Activated CD4-positive, CD25-positive, alpha-beta regulatory T cell treated with anti-CD3 and anti-CD28 coated beads, Interleukin-2, amount 50 U/mL, for 24 hours (primary cell): ENCODE measurements at regions not wholly inside any gene's neighbourhood (a gene's known extent, or its start where the extent isn't known, plus 50 kb on each side); places are given as distances from the start of the nearest gene placed in this dataset.

Source experiments
- ATAC-seq, 2 donors: fragments of 150-1000 bp; cut with Tn5 transposase; one replicate each; pipeline ENCODE4 v1.10.0; 2021; ENCODE audit warnings: mild to moderate bottlenecking in 1 of 2, moderate library complexity in 1 of 2

DNA sequence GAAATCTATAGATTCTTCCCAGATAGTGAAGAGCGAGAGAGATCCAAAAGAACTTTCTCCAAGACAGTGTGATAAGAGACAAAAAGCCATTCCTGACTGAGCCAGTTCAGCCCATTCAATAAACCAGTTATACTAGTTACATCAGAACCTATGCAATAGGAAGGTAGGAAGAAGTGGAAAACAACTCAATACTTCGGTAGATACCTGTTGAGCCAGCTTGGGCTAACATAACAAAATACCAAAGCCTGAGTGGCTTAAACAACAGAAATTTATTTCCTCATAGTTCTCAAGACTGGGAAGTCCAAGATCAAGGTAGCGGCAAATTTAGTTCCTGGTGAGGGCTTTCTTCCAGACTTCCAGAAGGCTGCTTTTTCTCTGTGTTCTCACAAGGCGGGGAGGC is 214.5 kb upstream of the GRAMD2B start:
- no peak for ATAC-seq

GRCh38 chr5:126210955-126211354 is 212.3 kb upstream of the GRAMD2B start:
- no peak for ATAC-seq

GRCh38 chr5:126219616-126220015 is 203.6 kb upstream of the GRAMD2B start:
- ATAC-seq = no peak

DNA sequence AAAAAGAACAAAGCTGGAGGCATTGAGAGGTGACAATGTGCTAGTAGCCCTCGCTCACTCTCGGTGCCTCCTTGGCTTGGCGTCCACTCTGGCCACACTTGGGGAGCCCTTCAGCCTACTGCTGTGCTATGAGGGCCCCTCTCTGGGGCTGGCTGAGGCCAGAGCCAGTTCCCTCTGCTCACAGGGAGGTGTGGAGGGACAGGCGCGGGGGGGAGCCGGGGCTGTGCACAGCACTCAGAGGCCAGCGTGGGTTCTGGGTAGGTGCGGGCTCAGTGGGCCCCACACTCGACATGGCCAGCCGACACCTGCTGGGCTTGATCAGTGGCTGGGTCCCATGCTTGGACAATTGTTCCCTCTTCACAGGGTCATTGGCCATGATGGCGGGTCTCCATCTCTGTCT is 202.5 kb upstream of the GRAMD2B start:
- no peak for ATAC-seq

- no peak for ATAC-seq
Measured at GRCh38 chr5:126228934-126229333, 194.3 kb upstream of the GRAMD2B start.

- ATAC-seq = no peak
Measured at GRCh38 chr5:126233256-126233655, 190.0 kb upstream of the GRAMD2B start.

GRCh38 chr5:126234563-126235195 is 188.5 kb upstream of the GRAMD2B start:
- no peak for ATAC-seq

- no peak for ATAC-seq
Measured at GRCh38 chr5:126235628-126236027, 187.6 kb upstream of the GRAMD2B start.

- no peak for ATAC-seq
Measured at GRCh38 chr5:126236994-126237393, 186.2 kb upstream of the GRAMD2B start.

DNA sequence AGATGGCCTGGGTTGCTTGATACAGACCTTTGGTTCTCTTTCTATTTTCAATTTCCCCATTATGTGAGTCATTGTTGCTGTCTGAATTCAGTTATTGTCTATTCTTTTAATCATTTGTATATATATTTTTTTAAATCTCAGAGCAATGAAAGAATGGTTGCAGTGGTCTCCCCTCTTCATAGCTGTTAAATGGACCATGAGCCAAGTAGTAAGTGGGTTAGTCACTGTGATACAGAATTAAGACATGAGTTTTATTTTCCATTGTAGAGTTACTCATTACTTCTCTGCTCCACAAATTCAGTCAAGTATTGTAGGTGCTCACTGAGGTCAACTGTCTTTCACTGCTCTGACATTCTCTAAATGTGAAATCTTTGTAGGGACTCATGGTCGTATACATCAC is 174.6 kb upstream of the GRAMD2B start:
- ATAC-seq = no peak

GRCh38 chr5:126251024-126251423 is 172.2 kb upstream of the GRAMD2B start:
- ATAC-seq = no peak

GRCh38 chr5:126253406-126253805 is 169.8 kb upstream of the GRAMD2B start:
- no peak for ATAC-seq

GRCh38 chr5:126263591-126264184 is 159.5 kb upstream of the GRAMD2B start:
- ATAC-seq = no peak

DNA sequence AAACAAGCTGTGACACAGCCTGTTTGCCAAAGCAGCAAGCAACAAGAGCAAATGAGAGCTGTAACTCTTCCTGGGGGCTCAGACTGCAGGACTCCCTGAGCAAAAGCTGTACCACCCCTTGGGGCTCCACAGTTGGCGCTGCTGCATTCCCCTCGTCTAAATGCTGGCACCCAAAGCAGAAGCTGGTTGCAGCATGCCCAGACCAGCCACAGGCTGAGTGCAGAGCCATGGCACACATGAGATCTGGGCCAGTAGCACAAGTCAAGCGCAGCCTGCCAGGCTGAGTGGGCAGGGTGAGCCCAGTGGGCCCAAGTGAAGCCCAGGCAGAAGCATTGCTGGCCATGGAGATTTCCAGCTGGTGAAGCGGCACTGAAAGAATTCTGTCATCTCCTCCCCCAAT is 157.3 kb upstream of the GRAMD2B start:
- no peak for ATAC-seq

- no peak for ATAC-seq
Measured at GRCh38 chr5:126267438-126267837, 155.8 kb upstream of the GRAMD2B start.

- no peak for ATAC-seq
Measured at GRCh38 chr5:126268697-126269315, 154.4 kb upstream of the GRAMD2B start.

GRCh38 chr5:126269511-126269910 is 153.7 kb upstream of the GRAMD2B start:
- ATAC-seq = no peak

DNA sequence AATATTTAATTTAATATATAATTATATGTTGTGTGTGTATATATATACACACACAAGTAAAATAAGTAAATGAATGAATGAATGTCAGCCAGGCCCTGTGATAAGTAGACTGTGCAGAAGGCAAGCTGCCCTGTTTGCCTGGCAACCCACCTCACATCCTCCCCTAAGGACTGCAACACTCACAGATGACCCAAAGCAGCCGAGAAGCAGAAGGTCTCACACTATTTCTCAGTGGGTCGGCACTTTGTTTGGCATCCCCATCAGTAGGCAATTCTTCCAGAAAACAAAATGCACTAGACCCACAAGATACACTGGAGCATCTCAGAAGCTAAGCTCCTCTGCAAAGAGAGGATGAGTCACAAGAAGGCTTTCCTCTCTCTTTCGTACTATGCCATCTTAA is 152.1 kb upstream of the GRAMD2B start:
- no peak for ATAC-seq

- no peak for ATAC-seq
Measured at GRCh38 chr5:126274076-126274762, 149.0 kb upstream of the GRAMD2B start.

GRCh38 chr5:126274763-126275125 is 148.5 kb upstream of the GRAMD2B start:
- no peak for ATAC-seq

DNA sequence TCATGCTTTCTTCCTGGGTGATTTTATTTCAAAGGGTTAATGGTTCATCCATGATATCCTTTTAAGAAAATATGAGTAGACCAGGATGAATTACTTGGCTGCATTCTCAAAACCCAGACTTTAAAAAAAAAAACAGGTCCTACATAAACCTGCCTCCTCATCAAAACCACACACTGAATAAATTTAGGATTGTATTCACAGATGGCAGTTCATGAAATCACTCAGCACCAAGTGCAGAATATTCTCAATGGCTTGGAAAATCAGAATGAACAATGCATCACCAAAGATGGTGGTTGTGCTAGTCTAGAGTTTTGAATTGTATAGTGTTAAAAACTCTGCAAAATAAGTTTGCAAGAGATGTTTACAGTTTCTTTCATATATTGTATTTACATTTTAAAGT is 145.4 kb upstream of the GRAMD2B start:
- no peak for ATAC-seq

GRCh38 chr5:126280343-126280742 is 142.9 kb upstream of the GRAMD2B start:
- ATAC-seq = no peak

DNA sequence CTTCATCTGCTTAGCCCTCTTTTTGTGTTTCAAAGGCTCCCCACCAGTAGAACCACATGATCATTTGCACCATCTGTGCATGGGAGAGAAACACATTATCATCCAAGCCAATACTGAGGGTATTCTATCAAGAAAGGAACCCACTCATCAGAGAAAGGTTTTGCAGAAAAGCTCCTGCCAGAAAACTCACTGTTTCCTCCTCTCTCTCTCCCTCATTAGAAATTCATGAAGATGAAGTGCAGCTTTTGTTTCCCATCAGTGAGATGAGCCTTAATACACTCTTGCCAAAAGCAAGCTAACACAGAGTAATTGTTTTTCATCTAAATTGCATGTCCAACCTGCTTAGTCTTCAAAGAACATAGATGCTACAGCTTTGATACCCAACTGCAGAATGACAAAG is 142.4 kb upstream of the GRAMD2B start:
- no peak for ATAC-seq
